Osteocyte (in vitro differentiated cells): ENCODE measurements at regions not wholly inside any gene's neighbourhood (a gene's known extent, or its start where the extent isn't known, plus 50 kb on each side); places are given as distances from the start of the nearest gene placed in this dataset.

Source experiments
- DNase-seq: peaks from one replicate; pipeline ENCODE4 v3.0.0; 2021; ENCODE audit warnings: mixed read lengths; ENCODE audit not compliant: unreplicated experiment; ENCODE audit errors: extremely low spot score
- H3K27ac Mint-ChIP-seq: one replicate; pipeline ENCODE4 v1.8.0; 2021; ENCODE audit warnings: mild to moderate bottlenecking, mixed read lengths; ENCODE audit not compliant: unreplicated experiment
- H3K27me3 Mint-ChIP-seq: one replicate; pipeline ENCODE4 v1.8.0; 2021; ENCODE audit warnings: mixed read lengths; ENCODE audit not compliant: unreplicated experiment
- H3K36me3 Mint-ChIP-seq: one replicate; pipeline ENCODE4 v1.8.0; 2021; ENCODE audit warnings: mixed read lengths; ENCODE audit not compliant: unreplicated experiment
- H3K4me1 Mint-ChIP-seq: one replicate; pipeline ENCODE4 v1.8.0; 2021; ENCODE audit warnings: mixed read lengths; ENCODE audit not compliant: unreplicated experiment
- H3K4me3 Mint-ChIP-seq: one replicate; pipeline ENCODE4 v1.8.0; 2021; ENCODE audit warnings: mild to moderate bottlenecking, moderate library complexity, mixed read lengths; ENCODE audit not compliant: unreplicated experiment
- H3K9me3 Mint-ChIP-seq: one replicate; pipeline ENCODE4 v1.8.0; 2021; ENCODE audit warnings: mixed read lengths; ENCODE audit not compliant: unreplicated experiment
- CTCF ChIP-seq: fragments of 200-600 bp; sonication (generic); IDR thresholded peaks from 2 replicates; pipeline ENCODE4 v1.5.0; 2021; ENCODE audit warnings: antibody characterized with exemption, mild to moderate bottlenecking, moderate library complexity

DNA sequence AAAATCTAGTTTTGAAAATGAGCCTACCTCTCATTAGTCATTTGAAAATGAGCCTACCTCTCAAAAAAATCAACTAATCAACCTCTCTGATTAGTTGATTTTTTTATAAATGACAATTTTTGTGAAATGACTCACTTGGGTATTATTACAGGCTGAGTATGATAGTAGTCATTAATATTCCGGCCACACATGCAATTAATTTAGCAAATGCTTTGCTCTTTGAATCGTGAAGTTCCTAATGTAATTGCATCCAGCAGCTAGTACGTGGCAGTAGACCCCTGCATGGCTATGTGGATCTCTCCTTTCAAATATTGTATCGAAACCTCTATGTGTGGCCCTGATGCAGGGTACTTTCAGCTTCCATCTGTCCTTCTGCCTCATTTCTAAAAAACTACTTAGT lies 245.9 kb upstream of the PHYHIPL start:
- TF ChIP-seq CTCF = no peak
- Mint-ChIP-seq H3K36me3 (peaks cover 2% of the 10 kb centered on the region), H3K4me1 (no peaks in the 10 kb centered on the region), H3K27me3 (no peaks in the 10 kb centered on the region), H3K9me3 (peaks cover 13% of the 10 kb centered on the region), H3K4me3 (no peak overlapping the region), H3K27ac (no peak overlapping the region)
- no peak for DNase-seq

DNA sequence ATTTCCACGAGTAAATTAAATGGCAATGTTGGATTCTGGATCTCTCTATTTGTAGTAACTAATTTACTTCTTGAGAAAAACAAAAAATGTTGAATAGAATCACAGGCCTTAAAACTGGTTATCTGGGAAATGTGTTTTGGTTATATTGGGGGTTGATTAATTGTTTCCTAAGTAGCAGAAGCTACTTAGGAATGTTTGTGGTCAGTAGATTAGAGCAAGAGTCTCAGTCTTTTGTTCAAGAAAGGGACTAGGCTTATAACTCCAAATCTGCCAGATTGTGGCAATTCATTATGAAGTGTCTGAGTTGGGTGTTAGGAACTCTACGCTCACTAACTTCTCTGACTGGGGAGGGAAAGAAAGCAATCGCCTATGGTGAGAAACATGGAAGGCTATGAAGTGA lies 244.3 kb upstream of the PHYHIPL start:
- no peak for TF ChIP-seq CTCF
- H3K4me1 Mint-ChIP-seq = no peaks in the 10 kb centered on the region
- H3K27ac Mint-ChIP-seq = no peak overlapping the region
- no peak for DNase-seq
- peaks cover 9% of the 10 kb centered on the region for H3K9me3 Mint-ChIP-seq
- no peaks in the 10 kb centered on the region for H3K27me3 Mint-ChIP-seq
- peaks cover 2% of the 10 kb centered on the region for H3K36me3 Mint-ChIP-seq
- no peak overlapping the region for H3K4me3 Mint-ChIP-seq

DNA sequence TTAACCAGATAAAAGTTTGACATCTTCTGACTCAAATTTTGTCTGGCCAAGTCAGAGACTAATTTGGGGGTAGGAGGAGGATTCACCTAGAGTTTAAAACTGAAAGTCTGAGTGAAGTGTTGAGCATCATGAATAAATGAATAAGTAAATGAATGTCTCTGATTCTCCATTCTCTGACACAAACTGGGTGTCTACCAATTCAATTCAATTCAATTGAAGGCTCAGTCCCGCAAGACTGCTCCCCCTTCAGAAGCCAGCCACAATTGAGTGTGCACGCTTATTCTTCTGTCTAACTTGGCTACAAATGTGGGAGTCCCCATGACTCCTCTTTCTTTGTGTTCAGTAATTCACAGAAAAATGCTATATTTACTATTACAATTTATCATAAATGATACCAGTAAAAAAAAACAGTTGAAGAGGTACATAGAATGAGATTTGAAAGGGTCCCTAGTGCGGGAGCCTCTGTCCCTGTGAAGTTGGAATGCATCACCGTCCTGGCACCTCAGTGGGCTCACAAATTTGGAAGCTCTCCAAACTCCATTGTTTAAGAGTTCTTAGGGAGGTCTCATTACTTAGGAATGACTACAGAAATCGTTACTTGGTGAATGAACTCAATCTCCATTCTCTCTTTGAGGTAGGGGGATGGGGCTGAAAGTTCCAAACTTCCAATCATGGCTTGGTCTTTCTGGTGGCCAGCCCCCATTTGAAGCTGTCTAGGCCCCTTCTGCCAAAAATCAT lies 243.7 kb upstream of the PHYHIPL start:
- Mint-ChIP-seq H3K36me3 (no peaks in the 10 kb centered on the region), H3K27me3 (no peaks in the 10 kb centered on the region), H3K9me3 (peaks cover 2% of the 10 kb centered on the region), H3K4me1 (no peaks in the 10 kb centered on the region), H3K4me3 (no peak overlapping the region), H3K27ac (no peak overlapping the region)
- no peak for TF ChIP-seq CTCF
- DNase-seq = no peak

GRCh38 chr10:58936364-58936763 lies 240.1 kb upstream of the PHYHIPL start:
- TF ChIP-seq CTCF = no peak
- H3K4me1 Mint-ChIP-seq = no peaks in the 10 kb centered on the region
- H3K27ac Mint-ChIP-seq = no peak overlapping the region
- DNase-seq = no peak
- H3K9me3 Mint-ChIP-seq = no peaks in the 10 kb centered on the region
- H3K4me3 Mint-ChIP-seq = no peak overlapping the region
- no peaks in the 10 kb centered on the region for H3K27me3 Mint-ChIP-seq
- no peaks in the 10 kb centered on the region for H3K36me3 Mint-ChIP-seq

DNA sequence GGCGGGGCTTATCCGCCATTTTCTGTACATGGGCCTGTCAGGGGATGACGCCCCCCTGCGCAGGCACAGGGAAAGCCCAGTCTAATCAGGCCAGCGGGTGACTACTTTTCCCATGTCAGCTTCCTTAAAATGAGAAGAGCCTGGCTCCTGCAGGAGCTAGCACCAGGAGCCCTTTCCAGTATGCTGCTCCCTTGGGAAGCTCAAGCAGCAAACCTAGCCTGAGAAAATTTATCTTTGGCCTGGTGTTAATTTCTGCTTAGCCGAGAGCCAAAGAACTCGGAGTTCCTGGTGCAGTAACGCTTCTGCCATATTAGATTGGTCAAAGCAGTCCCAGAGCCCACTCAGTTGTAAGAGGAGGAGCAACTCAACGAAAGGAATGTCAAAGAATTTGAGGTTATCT lies 239.0 kb upstream of the PHYHIPL start:
- no peaks in the 10 kb centered on the region for H3K9me3 Mint-ChIP-seq
- no peak for TF ChIP-seq CTCF
- no peak overlapping the region for H3K4me3 Mint-ChIP-seq
- no peaks in the 10 kb centered on the region for H3K4me1 Mint-ChIP-seq
- H3K27me3 Mint-ChIP-seq = no peaks in the 10 kb centered on the region
- no peak overlapping the region for H3K27ac Mint-ChIP-seq
- H3K36me3 Mint-ChIP-seq = no peaks in the 10 kb centered on the region
- DNase-seq = no peak
